GM18520 (cell line): ENCODE measurements at regions not wholly inside any gene's neighbourhood (a gene's known extent, or its start where the extent isn't known, plus 50 kb on each side); places are given as distances from the start of the nearest gene placed in this dataset.

Source experiments
- ATAC-seq: cut with Tn5 transposase; IDR thresholded peaks from one replicate; pipeline ENCODE4 v1.9.1; 2021; ENCODE audit not compliant: unreplicated experiment

GRCh38 chr5:21184581-21184980, 1196.6 kb upstream of the CDH18 start:
- ATAC-seq = no peak

GRCh38 chr5:21181609-21182125, 1193.7 kb upstream of the CDH18 start:
- no peak for ATAC-seq

- ATAC-seq = no peak
Measured at GRCh38 chr5:21173526-21173925, 1185.5 kb upstream of the CDH18 start.

GRCh38 chr5:21173036-21173435, 1185.0 kb upstream of the CDH18 start:
- ATAC-seq = no peak

- no peak for ATAC-seq
Measured at GRCh38 chr5:21171038-21171437, 1183.0 kb upstream of the CDH18 start.

GRCh38 chr5:21168557-21168956, 1180.6 kb upstream of the CDH18 start:
- ATAC-seq = no peak

GRCh38 chr5:21165344-21165743, 1177.3 kb upstream of the CDH18 start:
- ATAC-seq = no peak

- ATAC-seq = no peak
Measured at GRCh38 chr5:21164425-21164824, 1176.4 kb upstream of the CDH18 start.

- ATAC-seq = no peak
Measured at GRCh38 chr5:21159510-21160059, 1171.6 kb upstream of the CDH18 start.

- no peak for ATAC-seq
Measured at GRCh38 chr5:21154526-21154925, 1166.5 kb upstream of the CDH18 start.

GRCh38 chr5:21152611-21153010, 1164.6 kb upstream of the CDH18 start:
- ATAC-seq = no peak

GRCh38 chr5:21145376-21145775, 1157.4 kb upstream of the CDH18 start:
- no peak for ATAC-seq

- ATAC-seq = no peak
Measured at GRCh38 chr5:21143686-21144085, 1155.7 kb upstream of the CDH18 start.

- ATAC-seq = no peak
Measured at GRCh38 chr5:21142791-21143190, 1154.8 kb upstream of the CDH18 start.

- no peak for ATAC-seq
Measured at GRCh38 chr5:21140987-21141386, 1153.0 kb upstream of the CDH18 start.

GRCh38 chr5:21126236-21126635, 1138.2 kb upstream of the CDH18 start:
- ATAC-seq = no peak

GRCh38 chr5:21125238-21125983, 1137.4 kb upstream of the CDH18 start:
- no peak for ATAC-seq

GRCh38 chr5:21121213-21121612, 1133.2 kb upstream of the CDH18 start:
- no peak for ATAC-seq

- no peak for ATAC-seq
Measured at GRCh38 chr5:21097661-21098060, 1109.7 kb upstream of the CDH18 start.

GRCh38 chr5:21094619-21095018, 1106.6 kb upstream of the CDH18 start:
- no peak for ATAC-seq

- ATAC-seq = no peak
Measured at GRCh38 chr5:21087766-21088165, 1099.8 kb upstream of the CDH18 start.

GRCh38 chr5:21085791-21086190, 1097.8 kb upstream of the CDH18 start:
- no peak for ATAC-seq

GRCh38 chr5:21071986-21072385, 1084.0 kb upstream of the CDH18 start:
- ATAC-seq = no peak
